ENCODE measurements at regions not wholly inside any gene's neighbourhood (a gene's known extent, or its start where the extent isn't known, plus 50 kb on each side); places are given as distances from the start of the nearest gene placed in this dataset.

DNA sequence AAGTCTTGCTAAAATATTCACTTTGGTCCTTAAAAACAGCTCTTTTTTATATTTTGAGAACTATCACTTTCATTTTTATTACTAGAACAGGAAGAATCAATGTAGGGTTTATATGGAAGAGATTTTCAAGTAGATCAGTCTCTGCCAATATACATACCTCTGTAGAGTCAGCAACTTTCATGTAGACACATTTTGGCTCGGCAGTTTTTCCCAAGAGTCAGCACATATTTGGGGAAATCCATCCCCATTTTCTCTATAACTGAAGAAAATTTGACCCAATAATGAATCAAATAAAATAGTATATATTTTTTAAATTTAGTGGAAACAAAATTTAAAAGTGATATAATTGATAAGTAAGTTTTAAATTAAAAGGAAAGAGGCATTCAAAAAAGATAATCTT is 329.8 kb upstream of the TFPI start:
- TF ChIP-seq, protein P1, sequence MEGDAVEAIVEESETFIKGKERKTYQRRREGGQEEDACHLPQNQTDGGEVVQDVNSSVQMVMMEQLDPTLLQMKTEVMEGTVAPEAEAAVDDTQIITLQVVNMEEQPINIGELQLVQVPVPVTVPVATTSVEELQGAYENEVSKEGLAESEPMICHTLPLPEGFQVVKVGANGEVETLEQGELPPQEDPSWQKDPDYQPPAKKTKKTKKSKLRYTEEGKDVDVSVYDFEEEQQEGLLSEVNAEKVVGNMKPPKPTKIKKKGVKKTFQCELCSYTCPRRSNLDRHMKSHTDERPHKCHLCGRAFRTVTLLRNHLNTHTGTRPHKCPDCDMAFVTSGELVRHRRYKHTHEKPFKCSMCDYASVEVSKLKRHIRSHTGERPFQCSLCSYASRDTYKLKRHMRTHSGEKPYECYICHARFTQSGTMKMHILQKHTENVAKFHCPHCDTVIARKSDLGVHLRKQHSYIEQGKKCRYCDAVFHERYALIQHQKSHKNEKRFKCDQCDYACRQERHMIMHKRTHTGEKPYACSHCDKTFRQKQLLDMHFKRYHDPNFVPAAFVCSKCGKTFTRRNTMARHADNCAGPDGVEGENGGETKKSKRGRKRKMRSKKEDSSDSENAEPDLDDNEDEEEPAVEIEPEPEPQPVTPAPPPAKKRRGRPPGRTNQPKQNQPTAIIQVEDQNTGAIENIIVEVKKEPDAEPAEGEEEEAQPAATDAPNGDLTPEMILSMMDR (conservative IDR thresholded peaks at IDR 0.05; ENCODE audit: low read depth, low read length) = no peak
- no peak for TF ChIP-seq EZH2 (IDR thresholded peaks at IDR 0.05; ENCODE audit: low read length, unreplicated experiment)
- TF ChIP-seq EZH2phosphoT487 (IDR thresholded peaks at IDR 0.05; ENCODE audit: borderline replicate concordance, low read length) = no peak

Measured in PC-3 (cell line).